GM23338 (cell line): ENCODE measurements at regions not wholly inside any gene's neighbourhood (a gene's known extent, or its start where the extent isn't known, plus 50 kb on each side); places are given as distances from the start of the nearest gene placed in this dataset.

Source experiments
- ATAC-seq: fragments of 200-7000 bp; cut with Tn5 transposase; 3 replicates; pipeline ENCODE4 v1.9.1; 2020
- DNase-seq: peaks from one replicate; pipeline ENCODE4 v3.0.0-alpha.2; 2015; ENCODE audit warnings: low spot score
- H2AFZ ChIP-seq: fragments of 200-600 bp; sonication (generic); 2 replicates; pipeline ENCODE4 v1.8.0; 2016; ENCODE audit warnings: antibody characterized with exemption, mild to moderate bottlenecking, moderate library complexity
- H3F3A ChIP-seq: fragments of 200-600 bp; sonication (generic); replicated peaks from 2 replicates; pipeline ENCODE4 v1.8.0; 2017; ENCODE audit warnings: antibody characterized with exemption, mixed run types, low read depth
- H3K27ac ChIP-seq: fragments of 200-600 bp; sonication (generic); 2 replicates; pipeline ENCODE4 v1.6.1; 2016; ENCODE audit warnings: low read depth
- H3K27me3 ChIP-seq: fragments of 200-600 bp; sonication (generic); 2 replicates; pipeline ENCODE4 v1.8.0; 2016; ENCODE audit warnings: mild to moderate bottlenecking, mixed run types, moderate library complexity; ENCODE audit not compliant: insufficient read depth
- H3K36me3 ChIP-seq: fragments of 200-600 bp; sonication (generic); 2 replicates; pipeline ENCODE4 v1.8.0; 2016; ENCODE audit warnings: mild to moderate bottlenecking; ENCODE audit not compliant: insufficient read depth
- H3K4me1 ChIP-seq: fragments of 200-600 bp; sonication (generic); 2 replicates; pipeline ENCODE4 v1.8.0; 2016; ENCODE audit warnings: mild to moderate bottlenecking, moderate library complexity; ENCODE audit not compliant: insufficient read depth
- H3K4me2 ChIP-seq: fragments of 200-600 bp; sonication (generic); 2 replicates; pipeline ENCODE4 v1.7.1; 2017; ENCODE audit warnings: mixed run types
- H3K4me3 ChIP-seq: fragments of 200-600 bp; sonication (generic); 2 replicates; pipeline ENCODE4 v1.6.1; 2016; ENCODE audit warnings: mixed run types
- H3K79me2 ChIP-seq: fragments of 200-600 bp; sonication (generic); replicated peaks from 2 replicates; pipeline ENCODE4 v1.8.0; 2017; ENCODE audit warnings: mild to moderate bottlenecking; ENCODE audit not compliant: insufficient read depth
- H3K9me2 ChIP-seq: fragments of 200-600 bp; sonication (generic); 2 replicates; pipeline ENCODE4 v1.8.0; 2017; ENCODE audit not compliant: insufficient read depth
- H4K20me1 ChIP-seq: fragments of 200-600 bp; sonication (generic); replicated peaks from 2 replicates; pipeline ENCODE4 v1.8.0; 2017; ENCODE audit warnings: mild to moderate bottlenecking; ENCODE audit not compliant: insufficient read depth
- H3K27ac Mint-ChIP-seq: 2 replicates; pipeline ENCODE4 v1.8.0; 2020; ENCODE audit warnings: inconsistent platforms, mild to moderate bottlenecking, moderate library complexity, mixed read lengths
- H3K27me3 Mint-ChIP-seq: 3 replicates; pipeline ENCODE4 v1.8.0; 2022; ENCODE audit warnings: low read depth, mild to moderate bottlenecking, moderate library complexity, mixed read lengths, inconsistent platforms; ENCODE audit not compliant: insufficient read depth, poor library complexity
- H3K36me3 Mint-ChIP-seq: 3 replicates; pipeline ENCODE4 v1.8.0; 2021; ENCODE audit warnings: low read depth, mild to moderate bottlenecking, inconsistent platforms, moderate library complexity, mixed read lengths
- H3K4me1 Mint-ChIP-seq: 3 replicates; pipeline ENCODE4 v1.8.0; 2020; ENCODE audit warnings: mild to moderate bottlenecking, inconsistent platforms, mixed read lengths
- H3K4me3 Mint-ChIP-seq: 3 replicates; pipeline ENCODE4 v1.8.0; 2021; ENCODE audit warnings: moderate library complexity, mild to moderate bottlenecking, inconsistent platforms, mixed read lengths
- H3K9me3 Mint-ChIP-seq: 3 replicates; pipeline ENCODE4 v1.8.0; 2020; ENCODE audit warnings: moderate library complexity, mild to moderate bottlenecking, inconsistent platforms, mixed read lengths
- CREB1 ChIP-seq: fragments of 250-450 bp; sonication (Bioruptor Pico); IDR thresholded peaks from 2 replicates; pipeline ENCODE4 v1.5.0; 2020; ENCODE audit warnings: low read depth, mild to moderate bottlenecking, moderate library complexity
- ETS1 ChIP-seq: IDR thresholded peaks from 2 replicates; pipeline ENCODE4 v1.6.1; 2016; ENCODE audit warnings: antibody characterized with exemption
- EZH2phosphoT487 ChIP-seq: fragments of 200-600 bp; sonication (generic); IDR thresholded peaks from one replicate; pipeline ENCODE4 v1.8.1; 2018; ENCODE audit warnings: antibody characterized with exemption; ENCODE audit not compliant: unreplicated experiment
- POLR2AphosphoS5 ChIP-seq: IDR thresholded peaks from 2 replicates; pipeline ENCODE4 v1.6.1; 2016; ENCODE audit warnings: antibody characterized with exemption, low read depth
- REST ChIP-seq: IDR thresholded peaks from one replicate; pipeline ENCODE4 v1.6.1; 2018; ENCODE audit warnings: antibody characterized with exemption; ENCODE audit not compliant: unreplicated experiment
- STAT1 ChIP-seq: IDR thresholded peaks from one replicate; pipeline ENCODE4 v1.6.1; 2016; ENCODE audit warnings: antibody characterized with exemption; ENCODE audit not compliant: unreplicated experiment
- ZNF331 ChIP-seq: fragments of 250-450 bp; sonication (Bioruptor Pico); IDR thresholded peaks from 2 replicates; pipeline ENCODE4 v1.5.0; 2020; ENCODE audit warnings: low read depth, mild to moderate bottlenecking, moderate library complexity
- ZNF462 ChIP-seq: fragments of 250-450 bp; sonication (Bioruptor Pico); IDR thresholded peaks from 2 replicates; pipeline ENCODE4 v1.5.0; 2020; ENCODE audit warnings: mild to moderate bottlenecking, moderate library complexity

- no peaks in the 10 kb centered on the region for H4K20me1 ChIP-seq
- H3F3A ChIP-seq: no peaks in the 10 kb centered on the region
- no peak overlapping the region; the same call in 1 of the 2 replicates for H2AFZ ChIP-seq
- Mint-ChIP-seq H3K4me3 (no peak overlapping the region), H3K27ac (no peak overlapping the region), H3K4me1 (peaks cover 20% of the 10 kb centered on the region), H3K36me3 (no peaks in the 10 kb centered on the region), H3K27me3 (peaks cover 2% of the 10 kb centered on the region), H3K9me3 (no peaks in the 10 kb centered on the region; the same call in 2 of the 3 replicates)
- H3K4me3 ChIP-seq: no peak overlapping the region
- no peaks in the 10 kb centered on the region for H3K9me2 ChIP-seq
- no peak for ATAC-seq
- H3K79me2 ChIP-seq: no peaks in the 10 kb centered on the region
- no peak for DNase-seq
- H3K4me1 ChIP-seq: peaks cover 14% of the 10 kb centered on the region
- H3K36me3 ChIP-seq: no peaks in the 10 kb centered on the region
- H3K27ac ChIP-seq: no peak overlapping the region
- TF ChIP-seq ETS1 (no peak), REST (no peak), ZNF331 (CRISPR knock-in tag) (no peak), POLR2AphosphoS5 (no peak), CREB1 (CRISPR knock-in tag) (no peak), EZH2phosphoT487 (no peak), STAT1 (no peak), ZNF462 (CRISPR knock-in tag) (no peak)
- no peaks in the 10 kb centered on the region for H3K27me3 ChIP-seq
- no peak overlapping the region for H3K4me2 ChIP-seq
Observed at GRCh38 chr7:25906003-25906402, 246.0 kb upstream of the NFE2L3 start.
